ENCODE measurements at regions not wholly inside any gene's neighbourhood (a gene's known extent, or its start where the extent isn't known, plus 50 kb on each side); places are given as distances from the start of the nearest gene placed in this dataset.

GRCh38 chr15:31486506-31486905 is 159.9 kb downstream of the KLF13 start:
- DNase-seq (ENCODE audit: low spot score), result no peak
- 48% methylated on average over 11 of the region's 11 CpGs for WGBS
- Histone ChIP-seq H3K27me3 (replicated peaks; ENCODE audit: insufficient read depth) (peaks cover 2% of the 10 kb centered on the region), H3K27ac (no peak overlapping the region), H3K4me3 (no peak overlapping the region), H3K9me3 (no peaks in the 10 kb centered on the region), H3K4me1 (replicated peaks) (peaks cover 8% of the 10 kb centered on the region), H3K36me3 (no peaks in the 10 kb centered on the region)
- intact Hi-C loops (cut with DNase I), result loop anchor here (5.0 to 10.0 kb wide), 4 partner anchors 44 to 284 kb away; no protein-coding TSS in a partner anchor
- TF ChIP-seq, protein P1, sequence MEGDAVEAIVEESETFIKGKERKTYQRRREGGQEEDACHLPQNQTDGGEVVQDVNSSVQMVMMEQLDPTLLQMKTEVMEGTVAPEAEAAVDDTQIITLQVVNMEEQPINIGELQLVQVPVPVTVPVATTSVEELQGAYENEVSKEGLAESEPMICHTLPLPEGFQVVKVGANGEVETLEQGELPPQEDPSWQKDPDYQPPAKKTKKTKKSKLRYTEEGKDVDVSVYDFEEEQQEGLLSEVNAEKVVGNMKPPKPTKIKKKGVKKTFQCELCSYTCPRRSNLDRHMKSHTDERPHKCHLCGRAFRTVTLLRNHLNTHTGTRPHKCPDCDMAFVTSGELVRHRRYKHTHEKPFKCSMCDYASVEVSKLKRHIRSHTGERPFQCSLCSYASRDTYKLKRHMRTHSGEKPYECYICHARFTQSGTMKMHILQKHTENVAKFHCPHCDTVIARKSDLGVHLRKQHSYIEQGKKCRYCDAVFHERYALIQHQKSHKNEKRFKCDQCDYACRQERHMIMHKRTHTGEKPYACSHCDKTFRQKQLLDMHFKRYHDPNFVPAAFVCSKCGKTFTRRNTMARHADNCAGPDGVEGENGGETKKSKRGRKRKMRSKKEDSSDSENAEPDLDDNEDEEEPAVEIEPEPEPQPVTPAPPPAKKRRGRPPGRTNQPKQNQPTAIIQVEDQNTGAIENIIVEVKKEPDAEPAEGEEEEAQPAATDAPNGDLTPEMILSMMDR (IDR thresholded peaks at IDR 0.05), result no peak
- TF ChIP-seq POLR2A (IDR thresholded peaks at IDR 0.05) (no peak), POLR2AphosphoS5 (IDR thresholded peaks at IDR 0.05) (no peak)

DNA sequence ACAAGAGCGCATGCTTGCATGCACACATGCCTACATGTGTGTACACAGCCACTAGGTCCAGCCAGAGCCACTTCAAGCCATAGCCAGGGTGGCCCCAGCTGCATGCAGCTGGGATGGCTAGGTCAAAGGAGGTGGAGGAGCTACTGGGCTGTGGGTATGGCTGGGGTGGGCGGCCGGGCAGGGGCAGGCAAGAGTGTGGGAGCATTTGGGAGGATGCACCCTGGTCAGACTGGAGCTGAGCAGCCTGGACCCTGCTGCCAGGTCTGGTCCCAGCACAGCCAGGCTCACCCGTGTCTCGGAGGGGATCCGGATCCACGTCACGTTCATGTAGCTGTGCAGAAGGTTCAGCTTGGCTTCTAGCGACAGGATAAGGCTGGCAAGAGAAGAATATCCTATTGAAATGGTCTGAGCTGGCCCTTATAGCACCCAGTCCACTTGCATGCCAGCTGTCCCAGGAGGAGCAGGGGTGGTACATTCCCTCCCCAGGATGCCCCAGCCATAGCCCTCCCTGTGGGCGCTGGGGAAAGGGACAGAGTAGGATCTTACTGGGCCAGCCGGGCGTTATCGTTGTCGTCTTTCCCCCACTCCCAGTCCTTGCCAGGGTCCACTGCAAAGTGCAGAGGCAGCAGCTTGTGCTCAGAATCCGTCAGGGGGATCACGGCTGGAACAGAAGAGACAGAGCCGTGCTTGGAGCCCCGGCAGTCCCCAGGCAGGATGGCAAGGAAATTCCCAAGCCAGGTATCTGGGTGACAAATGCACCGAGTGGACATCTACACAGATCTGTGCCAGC is 160.5 kb downstream of the KLF13 start:
- Histone ChIP-seq H3K4me3 (no peak overlapping the region), H3K36me3 (no peaks in the 10 kb centered on the region), H3K4me1 (replicated peaks) (peaks cover 8% of the 10 kb centered on the region), H3K9me3 (no peaks in the 10 kb centered on the region), H3K27ac (no peak overlapping the region), H3K27me3 (replicated peaks; ENCODE audit: insufficient read depth) (peaks cover 1% of the 10 kb centered on the region)
- intact Hi-C loops (cut with DNase I), result loop anchor here (5.0 to 10.0 kb wide), 4 partner anchors 45 to 285 kb away; no protein-coding TSS in a partner anchor
- TF ChIP-seq, protein P1 (IDR thresholded peaks at IDR 0.05), result no peak
- no peak for TF ChIP-seq POLR2AphosphoS5 (IDR thresholded peaks at IDR 0.05)
- TF ChIP-seq POLR2A (IDR thresholded peaks at IDR 0.05), result no peak
- no peak for DNase-seq (ENCODE audit: low spot score)
- 83% methylated on average over 19 of the region's 19 CpGs for WGBS

DNA sequence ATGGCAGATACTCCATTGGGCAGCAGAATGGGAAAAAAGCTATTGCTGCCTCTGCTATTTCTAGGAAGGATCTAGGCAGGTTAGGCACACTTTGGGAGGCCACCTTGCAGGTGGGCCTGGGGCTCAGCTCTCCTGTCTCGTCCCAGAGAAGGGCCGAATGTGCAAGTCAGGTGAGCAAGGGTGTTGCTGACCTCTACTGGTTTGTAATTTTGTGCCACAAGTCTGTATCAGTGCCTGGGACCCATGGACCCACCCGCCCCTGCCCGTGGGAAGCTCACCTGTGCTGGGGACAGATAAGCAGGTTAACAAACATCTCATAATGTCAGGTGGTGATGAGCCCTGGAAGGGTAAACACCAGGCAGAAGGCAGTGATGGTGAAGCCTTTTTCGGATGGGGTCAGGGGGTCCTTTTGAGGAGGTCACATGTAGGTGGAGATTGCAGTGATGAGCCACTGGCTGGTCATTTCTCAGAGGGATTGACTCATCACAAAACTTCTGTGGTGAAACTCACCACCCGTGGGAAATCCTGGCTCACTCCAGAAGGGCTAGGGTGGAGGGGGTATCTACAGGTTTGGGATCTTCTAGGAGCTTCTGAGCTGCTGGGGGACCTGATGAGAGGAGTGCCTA is 161.3 kb downstream of the KLF13 start:
- no peaks in the 10 kb centered on the region for H3K36me3 ChIP-seq
- H3K4me1 ChIP-seq (replicated peaks), result peaks cover 8% of the 10 kb centered on the region
- no peak overlapping the region for H3K4me3 ChIP-seq
- H3K9me3 ChIP-seq, result no peaks in the 10 kb centered on the region
- no peaks in the 10 kb centered on the region for H3K27me3 ChIP-seq (replicated peaks; ENCODE audit: insufficient read depth)
- DNase-seq (ENCODE audit: low spot score), result no peak
- H3K27ac ChIP-seq, result no peak overlapping the region
- TF ChIP-seq POLR2AphosphoS5 (IDR thresholded peaks at IDR 0.05), result no peak
- TF ChIP-seq POLR2A (IDR thresholded peaks at IDR 0.05), result no peak
- TF ChIP-seq, protein P1 (IDR thresholded peaks at IDR 0.05), result no peak
- intact Hi-C loops (cut with DNase I), result loop anchor here (5.0 to 10.0 kb wide), 4 partner anchors 46 to 286 kb away; no protein-coding TSS in a partner anchor
- 77% methylated on average over 6 of the region's 6 CpGs for WGBS

GRCh38 chr15:31488437-31489204 is 162.0 kb downstream of the KLF13 start:
- Histone ChIP-seq H3K27me3 (replicated peaks; ENCODE audit: insufficient read depth) (no peaks in the 10 kb centered on the region), H3K4me1 (replicated peaks) (peaks cover 8% of the 10 kb centered on the region), H3K9me3 (no peaks in the 10 kb centered on the region), H3K27ac (no peak overlapping the region), H3K4me3 (no peak overlapping the region), H3K36me3 (no peaks in the 10 kb centered on the region)
- 20% methylated on average over 7 of the region's 7 CpGs for WGBS
- TF ChIP-seq, protein P1 (IDR thresholded peaks at IDR 0.05), result peak; percentile 81 to 94 (median 88)
- TF ChIP-seq POLR2A (IDR thresholded peaks at IDR 0.05), result no peak
- TF ChIP-seq POLR2AphosphoS5 (IDR thresholded peaks at IDR 0.05), result peak; percentile 52
- intact Hi-C loops (cut with DNase I), result loop anchor here (5.0 to 10.0 kb wide), 4 partner anchors 46 to 286 kb away; no protein-coding TSS in a partner anchor
- DNase-seq (ENCODE audit: low spot score), result peak; percentile 44

Measured in prostate gland (tissue), 2 donors.